ENCODE measurements at regions not wholly inside any gene's neighbourhood (a gene's known extent, or its start where the extent isn't known, plus 50 kb on each side); places are given as distances from the start of the nearest gene placed in this dataset.
"Not testable (repeated sequence)": the region's sequence is repeated elsewhere in the genome, so short reads cannot be mapped to it uniquely, and the experiment has no call there.

GRCh38 chr13:46448148-46448547 is 61.1 kb upstream of the RUBCNL start:
- TF ChIP-seq ZNF274 (IDR thresholded peaks at IDR 0.05; ENCODE audit: low read depth, low read length); SUZ12 (IDR thresholded peaks at IDR 0.05; ENCODE audit: extremely low read depth, insufficient read depth, insufficient read length); YY1 (IDR thresholded peaks at IDR 0.05; ENCODE audit: insufficient read depth, insufficient read length): not testable (repeated sequence)
